ENCODE measurements at regions not wholly inside any gene's neighbourhood (a gene's known extent, or its start where the extent isn't known, plus 50 kb on each side); places are given as distances from the start of the nearest gene placed in this dataset.

GRCh38 chr13:34467450-34468083, 474.5 kb upstream of the NBEA start:
- H3K4me1 ChIP-seq (ENCODE audit: control insufficient read depth in 4 of 4, insufficient read depth in 4 of 4, low read length in 3 of 4): no peaks in the 10 kb centered on the region

DNA sequence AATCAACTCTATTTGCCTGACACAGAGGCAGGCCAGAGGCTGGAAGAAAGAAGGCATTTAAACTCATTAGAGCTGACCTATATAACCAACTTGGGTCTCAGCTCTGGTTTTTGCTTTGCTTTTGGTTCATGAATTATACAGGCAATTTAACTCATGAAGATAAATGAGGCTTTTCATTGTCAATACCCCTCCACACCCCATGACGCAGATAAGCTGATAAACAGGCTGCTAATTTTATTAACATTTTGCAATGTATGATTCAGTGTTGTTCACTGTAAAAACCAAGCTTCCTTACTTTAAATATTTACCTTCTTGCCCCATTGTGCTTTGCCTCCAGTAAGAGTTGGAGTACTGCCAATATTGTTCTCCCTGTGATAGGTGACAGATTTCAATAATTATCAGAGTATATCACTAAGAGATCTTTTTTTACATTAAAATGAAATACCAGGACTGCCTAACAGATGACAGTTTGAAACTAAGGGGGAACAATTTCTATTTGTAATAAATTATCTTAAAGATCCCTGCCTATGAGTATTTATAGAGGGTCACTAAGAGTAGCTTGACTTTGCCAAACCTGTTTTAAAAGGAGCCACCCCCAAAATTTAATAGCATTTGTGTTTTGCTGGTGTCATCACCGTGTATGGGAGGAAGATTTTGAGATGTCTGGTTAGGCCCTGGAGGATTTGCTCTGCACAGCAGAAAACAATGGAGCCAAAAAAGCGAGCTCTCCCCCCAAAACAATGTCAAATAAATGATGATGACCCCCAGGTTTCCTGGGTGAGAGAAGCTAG, 472.7 kb upstream of the NBEA start:
- no peak for DNase-seq (ENCODE audit: low spot score)
- Histone ChIP-seq H3K9me3 (ENCODE audit: control insufficient read depth in 4 of 4, low read length in 3 of 4) (no peaks in the 10 kb centered on the region), H3K27me3 (ENCODE audit: control insufficient read depth in 4 of 4, insufficient read depth in 4 of 4, low read length in 3 of 4) (no peaks in the 10 kb centered on the region), H3K27ac (ENCODE audit: low read depth in 1 of 2, low read length in 2 of 2) (no peak overlapping the region), H3K4me3 (ENCODE audit: low read depth in 1 of 3, low read length in 3 of 3) (no peak overlapping the region), H3K4me1 (ENCODE audit: control insufficient read depth in 4 of 4, insufficient read depth in 4 of 4, low read length in 3 of 4) (no peaks in the 10 kb centered on the region), H3K36me3 (ENCODE audit: control insufficient read depth in 4 of 4, insufficient read depth in 3 of 4, low read depth in 1 of 4, low read length in 3 of 4) (no peaks in the 10 kb centered on the region), H3K9ac (ENCODE audit: low read depth in 1 of 2, low read length in 2 of 2) (no peak overlapping the region)
- WGBS: 74% methylated on average over 3 of the region's 3 CpGs
- TF ChIP-seq RXRA (IDR thresholded peaks at IDR 0.05) (no peak), SP1 (IDR thresholded peaks at IDR 0.05) (no peak), GABPA (IDR thresholded peaks at IDR 0.05 in 1 of 2, conservative IDR thresholded peaks at IDR 0.05 in 1 of 2) (no peak), FOXA2 (IDR thresholded peaks at IDR 0.05) (no peak), NR2F2 (IDR thresholded peaks at IDR 0.05) (no peak), YY1 (IDR thresholded peaks at IDR 0.05) (no peak), CTCF (IDR thresholded peaks at IDR 0.05; ENCODE audit: low read depth, low read length, missing input control) (no peak), RAD21 (IDR thresholded peaks at IDR 0.05) (no peak), HNF4A (conservative IDR thresholded peaks at IDR 0.05) (no peak)
- TF ChIP-seq, protein P1, sequence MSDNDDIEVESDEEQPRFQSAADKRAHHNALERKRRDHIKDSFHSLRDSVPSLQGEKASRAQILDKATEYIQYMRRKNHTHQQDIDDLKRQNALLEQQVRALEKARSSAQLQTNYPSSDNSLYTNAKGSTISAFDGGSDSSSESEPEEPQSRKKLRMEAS (IDR thresholded peaks at IDR 0.05): no peak
- TF ChIP-seq, protein P2, sequence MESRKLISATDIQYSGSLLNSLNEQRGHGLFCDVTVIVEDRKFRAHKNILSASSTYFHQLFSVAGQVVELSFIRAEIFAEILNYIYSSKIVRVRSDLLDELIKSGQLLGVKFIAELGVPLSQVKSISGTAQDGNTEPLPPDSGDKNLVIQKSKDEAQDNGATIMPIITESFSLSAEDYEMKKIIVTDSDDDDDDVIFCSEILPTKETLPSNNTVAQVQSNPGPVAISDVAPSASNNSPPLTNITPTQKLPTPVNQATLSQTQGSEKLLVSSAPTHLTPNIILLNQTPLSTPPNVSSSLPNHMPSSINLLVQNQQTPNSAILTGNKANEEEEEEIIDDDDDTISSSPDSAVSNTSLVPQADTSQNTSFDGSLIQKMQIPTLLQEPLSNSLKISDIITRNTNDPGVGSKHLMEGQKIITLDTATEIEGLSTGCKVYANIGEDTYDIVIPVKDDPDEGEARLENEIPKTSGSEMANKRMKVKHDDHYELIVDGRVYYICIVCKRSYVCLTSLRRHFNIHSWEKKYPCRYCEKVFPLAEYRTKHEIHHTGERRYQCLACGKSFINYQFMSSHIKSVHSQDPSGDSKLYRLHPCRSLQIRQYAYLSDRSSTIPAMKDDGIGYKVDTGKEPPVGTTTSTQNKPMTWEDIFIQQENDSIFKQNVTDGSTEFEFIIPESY (IDR thresholded peaks at IDR 0.05): no peak
- TF ChIP-seq, protein P3, sequence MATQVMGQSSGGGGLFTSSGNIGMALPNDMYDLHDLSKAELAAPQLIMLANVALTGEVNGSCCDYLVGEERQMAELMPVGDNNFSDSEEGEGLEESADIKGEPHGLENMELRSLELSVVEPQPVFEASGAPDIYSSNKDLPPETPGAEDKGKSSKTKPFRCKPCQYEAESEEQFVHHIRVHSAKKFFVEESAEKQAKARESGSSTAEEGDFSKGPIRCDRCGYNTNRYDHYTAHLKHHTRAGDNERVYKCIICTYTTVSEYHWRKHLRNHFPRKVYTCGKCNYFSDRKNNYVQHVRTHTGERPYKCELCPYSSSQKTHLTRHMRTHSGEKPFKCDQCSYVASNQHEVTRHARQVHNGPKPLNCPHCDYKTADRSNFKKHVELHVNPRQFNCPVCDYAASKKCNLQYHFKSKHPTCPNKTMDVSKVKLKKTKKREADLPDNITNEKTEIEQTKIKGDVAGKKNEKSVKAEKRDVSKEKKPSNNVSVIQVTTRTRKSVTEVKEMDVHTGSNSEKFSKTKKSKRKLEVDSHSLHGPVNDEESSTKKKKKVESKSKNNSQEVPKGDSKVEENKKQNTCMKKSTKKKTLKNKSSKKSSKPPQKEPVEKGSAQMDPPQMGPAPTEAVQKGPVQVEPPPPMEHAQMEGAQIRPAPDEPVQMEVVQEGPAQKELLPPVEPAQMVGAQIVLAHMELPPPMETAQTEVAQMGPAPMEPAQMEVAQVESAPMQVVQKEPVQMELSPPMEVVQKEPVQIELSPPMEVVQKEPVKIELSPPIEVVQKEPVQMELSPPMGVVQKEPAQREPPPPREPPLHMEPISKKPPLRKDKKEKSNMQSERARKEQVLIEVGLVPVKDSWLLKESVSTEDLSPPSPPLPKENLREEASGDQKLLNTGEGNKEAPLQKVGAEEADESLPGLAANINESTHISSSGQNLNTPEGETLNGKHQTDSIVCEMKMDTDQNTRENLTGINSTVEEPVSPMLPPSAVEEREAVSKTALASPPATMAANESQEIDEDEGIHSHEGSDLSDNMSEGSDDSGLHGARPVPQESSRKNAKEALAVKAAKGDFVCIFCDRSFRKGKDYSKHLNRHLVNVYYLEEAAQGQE (IDR thresholded peaks at IDR 0.05): no peak
- TF ChIP-seq, protein P4, sequence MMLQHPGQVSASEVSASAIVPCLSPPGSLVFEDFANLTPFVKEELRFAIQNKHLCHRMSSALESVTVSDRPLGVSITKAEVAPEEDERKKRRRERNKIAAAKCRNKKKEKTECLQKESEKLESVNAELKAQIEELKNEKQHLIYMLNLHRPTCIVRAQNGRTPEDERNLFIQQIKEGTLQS (IDR thresholded peaks at IDR 0.05): no peak

More at GRCh38 chr13:34467450-34468083, 474.5 kb upstream of the NBEA start:
- Histone ChIP-seq H3K36me3 (ENCODE audit: control insufficient read depth in 4 of 4, insufficient read depth in 3 of 4, low read depth in 1 of 4, low read length in 3 of 4) (no peaks in the 10 kb centered on the region), H3K27me3 (ENCODE audit: control insufficient read depth in 4 of 4, insufficient read depth in 4 of 4, low read length in 3 of 4) (no peaks in the 10 kb centered on the region), H3K9ac (ENCODE audit: low read depth in 1 of 2, low read length in 2 of 2) (no peak overlapping the region), H3K27ac (ENCODE audit: low read depth in 1 of 2, low read length in 2 of 2) (no peak overlapping the region), H3K4me3 (ENCODE audit: low read depth in 1 of 3, low read length in 3 of 3) (no peak overlapping the region), H3K9me3 (ENCODE audit: control insufficient read depth in 4 of 4, low read length in 3 of 4) (no peaks in the 10 kb centered on the region)
- TF ChIP-seq JUND (IDR thresholded peaks at IDR 0.05) (no peak), TAF1 (conservative IDR thresholded peaks at IDR 0.05) (no peak)
- DNase-seq (ENCODE audit: low spot score): no peak
- 64% methylated on average over 3 of the region's 3 CpGs for WGBS

Data from liver (tissue), 8 donors.